GM12892 (cell line): ENCODE measurements at regions not wholly inside any gene's neighbourhood (a gene's known extent, or its start where the extent isn't known, plus 50 kb on each side); places are given as distances from the start of the nearest gene placed in this dataset.
"Not testable (repeated sequence)": the region's sequence is repeated elsewhere in the genome, so short reads cannot be mapped to it uniquely, and the experiment has no call there.

ENCODE experiments used
- POLR2A ChIP-seq: IDR thresholded peaks from 2 replicates; pipeline ENCODE4 v1.6.1; 2011; ENCODE audit warnings: low read depth, low read length, control low read depth
- POLR2AphosphoS5 ChIP-seq: IDR thresholded peaks from 2 replicates; pipeline ENCODE4 v1.6.1; 2011; ENCODE audit warnings: low read depth, low read length, control low read depth

GRCh38 chr2:220823590-220823989 is 748.5 kb downstream of the EPHA4 start:
- TF ChIP-seq POLR2AphosphoS5, POLR2A: not testable (repeated sequence)
